Gastroesophageal sphincter (tissue), 3 donors: ENCODE measurements at regions not wholly inside any gene's neighbourhood (a gene's known extent, or its start where the extent isn't known, plus 50 kb on each side); places are given as distances from the start of the nearest gene placed in this dataset.

Experiments used
- CTCF ChIP-seq, 4 experiments: fragments of 200-600 bp in 2 of 4; fragments of 450-650 bp in 2 of 4; sonication (generic) in 1 of 4; IDR thresholded peaks; one replicate each; pipeline ENCODE4 v1.5.1; 2017 to 2019; ENCODE audit warnings: antibody characterized with exemption in 4 of 4, mild to moderate bottlenecking in 2 of 4, moderate library complexity in 2 of 4
- EP300 ChIP-seq: sonication (generic); formaldehyde crosslinking; IDR thresholded peaks from one replicate; pipeline ENCODE4 v1.6.1; 2017; ENCODE audit warnings: antibody characterized with exemption, mild to moderate bottlenecking
- POLR2AphosphoS5 ChIP-seq: sonication (generic); formaldehyde crosslinking; IDR thresholded peaks from one replicate; pipeline ENCODE4 v1.6.1; 2017; ENCODE audit warnings: antibody characterized with exemption

- TF ChIP-seq CTCF (IDR thresholded peaks at IDR 0.05) (no peak), EP300 (no peak), POLR2AphosphoS5 (no peak)
These were observed 320.9 kb upstream of the CDH5 start for GRCh38 chr16:66045626-66046025.
